ENCODE measurements at regions not wholly inside any gene's neighbourhood (a gene's known extent, or its start where the extent isn't known, plus 50 kb on each side); places are given as distances from the start of the nearest gene placed in this dataset.
"Not testable (repeated sequence)": the region's sequence is repeated elsewhere in the genome, so short reads cannot be mapped to it uniquely, and the experiment has no call there.

DNA sequence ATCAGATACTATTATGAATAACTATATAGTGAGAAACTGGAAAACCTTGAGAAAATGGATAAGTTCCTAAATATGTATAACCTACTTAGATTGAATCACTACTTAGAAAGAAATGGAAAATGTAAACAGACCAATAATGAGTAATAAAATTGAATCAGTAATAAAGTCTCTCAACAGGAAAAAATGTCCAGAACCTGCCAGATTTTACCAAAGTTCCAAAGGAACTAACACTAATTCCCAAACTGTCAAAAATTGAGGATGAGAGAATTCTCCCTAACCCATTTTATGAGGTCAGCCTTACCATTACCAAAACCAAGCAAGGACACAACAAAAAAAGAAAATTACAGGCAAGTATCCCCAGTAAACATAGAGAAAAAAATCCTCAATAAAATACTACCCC is 272.0 kb downstream of the RPAP3 start:
- no peaks in the 10 kb centered on the region for H3K27me3 Mint-ChIP-seq
- peaks cover 0 to 4% of the 10 kb centered on the region in 2 experiments for H3K9me3 ChIP-seq (ENCODE audit: control insufficient read depth in 1 of 2, insufficient read depth in 1 of 2, low read length in 2 of 2)
- H3K27me3 ChIP-seq (ENCODE audit: control insufficient read depth in 1 of 2, insufficient read depth in 2 of 2, low read length in 2 of 2): no peaks in the 10 kb centered on the region
- H3K27ac Mint-ChIP-seq: no peak overlapping the region
- no peak for DNase-seq
- ATAC-seq (ENCODE audit: poor library complexity): no peak
- TF ChIP-seq, protein P1, sequence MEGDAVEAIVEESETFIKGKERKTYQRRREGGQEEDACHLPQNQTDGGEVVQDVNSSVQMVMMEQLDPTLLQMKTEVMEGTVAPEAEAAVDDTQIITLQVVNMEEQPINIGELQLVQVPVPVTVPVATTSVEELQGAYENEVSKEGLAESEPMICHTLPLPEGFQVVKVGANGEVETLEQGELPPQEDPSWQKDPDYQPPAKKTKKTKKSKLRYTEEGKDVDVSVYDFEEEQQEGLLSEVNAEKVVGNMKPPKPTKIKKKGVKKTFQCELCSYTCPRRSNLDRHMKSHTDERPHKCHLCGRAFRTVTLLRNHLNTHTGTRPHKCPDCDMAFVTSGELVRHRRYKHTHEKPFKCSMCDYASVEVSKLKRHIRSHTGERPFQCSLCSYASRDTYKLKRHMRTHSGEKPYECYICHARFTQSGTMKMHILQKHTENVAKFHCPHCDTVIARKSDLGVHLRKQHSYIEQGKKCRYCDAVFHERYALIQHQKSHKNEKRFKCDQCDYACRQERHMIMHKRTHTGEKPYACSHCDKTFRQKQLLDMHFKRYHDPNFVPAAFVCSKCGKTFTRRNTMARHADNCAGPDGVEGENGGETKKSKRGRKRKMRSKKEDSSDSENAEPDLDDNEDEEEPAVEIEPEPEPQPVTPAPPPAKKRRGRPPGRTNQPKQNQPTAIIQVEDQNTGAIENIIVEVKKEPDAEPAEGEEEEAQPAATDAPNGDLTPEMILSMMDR (IDR thresholded peaks at IDR 0.05): no peak
- H3K36me3 ChIP-seq (ENCODE audit: insufficient read depth, low read length): no peaks in the 10 kb centered on the region
- intact Hi-C loops (cut with DNase I, micrococcal nuclease): no loop called here
- H3K4me3 Mint-ChIP-seq: no peak overlapping the region
- H3K27ac ChIP-seq (ENCODE audit: low read depth in 1 of 2, low read length in 2 of 2): no peak overlapping the region
- peaks cover 5% of the 10 kb centered on the region for H3K9me3 Mint-ChIP-seq
- POLR2A ChIA-PET: no interaction called here
- no peaks in the 10 kb centered on the region for H3K4me1 Mint-ChIP-seq (ENCODE audit: low read depth)
- no peaks in the 10 kb centered on the region for H3K4me1 ChIP-seq (ENCODE audit: insufficient read depth, low read length)
- H3K4me3 ChIP-seq (ENCODE audit: low read length): no peak overlapping the region
- H3K36me3 Mint-ChIP-seq (ENCODE audit: low read depth): peaks cover 5% of the 10 kb centered on the region
- CTCF ChIA-PET: no interaction called here

DNA sequence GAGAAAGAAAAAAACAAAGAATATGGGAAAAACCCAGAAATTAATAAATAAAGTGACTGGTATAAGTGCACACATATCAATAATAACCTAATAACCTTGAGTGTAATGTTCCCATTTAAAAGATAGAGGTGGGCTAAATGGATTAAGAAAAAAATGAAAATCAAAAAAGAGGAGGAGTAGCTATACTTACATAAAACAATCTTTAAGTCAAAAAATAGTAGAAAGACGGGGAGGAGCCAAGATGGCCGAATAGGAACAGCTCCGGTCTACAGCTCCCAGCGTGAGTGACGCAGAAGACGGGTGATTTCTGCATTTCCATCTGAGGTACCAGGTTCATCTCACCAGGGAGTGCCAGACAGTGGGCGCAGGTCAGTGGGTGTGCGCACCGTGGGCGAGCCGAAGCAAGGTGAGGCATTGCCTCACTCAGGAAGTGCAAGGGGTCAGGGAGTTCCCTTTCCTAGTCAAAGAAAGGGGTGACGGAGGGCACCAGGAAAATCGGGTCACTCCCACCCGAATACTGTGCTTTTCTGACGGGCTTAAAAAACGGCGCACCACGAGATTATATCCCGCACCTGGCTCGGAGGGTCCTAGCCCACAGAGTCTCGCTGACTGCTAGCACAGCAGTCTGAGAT is 279.0 kb downstream of the RPAP3 start:
- intact Hi-C loops (cut with DNase I, micrococcal nuclease); H3K36me3 ChIP-seq (ENCODE audit: insufficient read depth, low read length); H3K36me3 Mint-ChIP-seq (ENCODE audit: low read depth); H3K9me3 Mint-ChIP-seq; H3K27me3 ChIP-seq (ENCODE audit: control insufficient read depth in 1 of 2, insufficient read depth in 2 of 2, low read length in 2 of 2); H3K9me3 ChIP-seq (ENCODE audit: control insufficient read depth in 1 of 2, insufficient read depth in 1 of 2, low read length in 2 of 2); CTCF ChIA-PET; H3K27me3 Mint-ChIP-seq: not testable (repeated sequence)
- Histone ChIP-seq H3K27ac (ENCODE audit: low read depth in 1 of 2, low read length in 2 of 2) (peak overlapping the region; percentile 10 to 60), H3K4me1 (ENCODE audit: insufficient read depth, low read length) (peaks cover 13% of the 10 kb centered on the region), H3K4me3 (ENCODE audit: low read length) (peak overlapping the region; percentile 25)
- peak in 10 of 14 experiments; percentile 15 to 77 (median 30) for DNase-seq
- Mint-ChIP-seq H3K27ac (peak overlapping the region; percentile 88), H3K4me1 (ENCODE audit: low read depth) (peaks cover 21% of the 10 kb centered on the region), H3K4me3 (peak overlapping the region; percentile 85)
- ATAC-seq (ENCODE audit: poor library complexity): peak; percentile 55
- POLR2A ChIA-PET: interaction anchor here (1.0 to 1.2 kb wide), 2 partner anchors 17 to 29 kb away, joined by 3 read pairs; no protein-coding TSS in a partner anchor

- ChIA-PET CTCF (no interaction called here), POLR2A (interaction anchor here (1.4 kb wide), 1 partner anchor 25 kb away, joined by 4 read pairs; no protein-coding TSS in a partner anchor)
- no peak for ATAC-seq (ENCODE audit: poor library complexity)
- H3K36me3 ChIP-seq (ENCODE audit: insufficient read depth, low read length): no peaks in the 10 kb centered on the region
- TF ChIP-seq, protein P1 (IDR thresholded peaks at IDR 0.05): no peak
- H3K4me3 Mint-ChIP-seq: no peak overlapping the region
- H3K4me1 Mint-ChIP-seq (ENCODE audit: low read depth): peaks cover 21% of the 10 kb centered on the region
- H3K27me3 ChIP-seq (ENCODE audit: control insufficient read depth in 1 of 2, insufficient read depth in 2 of 2, low read length in 2 of 2): no peaks in the 10 kb centered on the region
- no peak overlapping the region for H3K27ac ChIP-seq (ENCODE audit: low read depth in 1 of 2, low read length in 2 of 2)
- no peaks in the 10 kb centered on the region for H3K27me3 Mint-ChIP-seq
- peaks cover 13% of the 10 kb centered on the region for H3K4me1 ChIP-seq (ENCODE audit: insufficient read depth, low read length)
- peaks cover 6% of the 10 kb centered on the region for H3K9me3 Mint-ChIP-seq
- no peak overlapping the region for H3K4me3 ChIP-seq (ENCODE audit: low read length)
- intact Hi-C loops (cut with DNase I, micrococcal nuclease): no loop called here
- peaks cover 0 to 5% of the 10 kb centered on the region in 2 experiments for H3K9me3 ChIP-seq (ENCODE audit: control insufficient read depth in 1 of 2, insufficient read depth in 1 of 2, low read length in 2 of 2)
- no peak for DNase-seq
- no peak overlapping the region for H3K27ac Mint-ChIP-seq
- H3K36me3 Mint-ChIP-seq (ENCODE audit: low read depth): peaks cover 9% of the 10 kb centered on the region
These were observed 283.2 kb downstream of the RPAP3 start for GRCh38 chr12:47422611-47423010.

- no peak for ATAC-seq (ENCODE audit: poor library complexity)
- intact Hi-C loops (cut with DNase I, micrococcal nuclease): no loop called here
- H3K4me3 ChIP-seq (ENCODE audit: low read length): no peak overlapping the region
- H3K27ac Mint-ChIP-seq: no peak overlapping the region
- H3K36me3 ChIP-seq (ENCODE audit: insufficient read depth, low read length): no peaks in the 10 kb centered on the region
- no peaks in the 10 kb centered on the region for H3K9me3 Mint-ChIP-seq
- no peaks in the 10 kb centered on the region for H3K36me3 Mint-ChIP-seq (ENCODE audit: low read depth)
- H3K27me3 ChIP-seq (ENCODE audit: control insufficient read depth in 1 of 2, insufficient read depth in 2 of 2, low read length in 2 of 2): no peaks in the 10 kb centered on the region
- no peak for DNase-seq
- peaks cover 10% of the 10 kb centered on the region for H3K4me1 Mint-ChIP-seq (ENCODE audit: low read depth)
- peaks cover 7% of the 10 kb centered on the region for H3K4me1 ChIP-seq (ENCODE audit: insufficient read depth, low read length)
- ChIA-PET POLR2A (no interaction called here), CTCF (no interaction called here)
- TF ChIP-seq, protein P1 (IDR thresholded peaks at IDR 0.05): no peak
- H3K4me3 Mint-ChIP-seq: no peak overlapping the region
- H3K27me3 Mint-ChIP-seq: no peaks in the 10 kb centered on the region
- peaks cover 0 to 5% of the 10 kb centered on the region in 2 experiments for H3K9me3 ChIP-seq (ENCODE audit: control insufficient read depth in 1 of 2, insufficient read depth in 1 of 2, low read length in 2 of 2)
- H3K27ac ChIP-seq (ENCODE audit: low read depth in 1 of 2, low read length in 2 of 2): no peak overlapping the region
These were observed 286.3 kb downstream of the RPAP3 start for GRCh38 chr12:47419497-47419896.
